ENCODE measurements at regions not wholly inside any gene's neighbourhood (a gene's known extent, or its start where the extent isn't known, plus 50 kb on each side); places are given as distances from the start of the nearest gene placed in this dataset.

- no peak for TF ChIP-seq REST (IDR thresholded peaks at IDR 0.05; ENCODE audit: insufficient read depth in 1 of 2, low read depth in 2 of 2, low read length in 2 of 2)
- TF ChIP-seq POLR2AphosphoS5 (IDR thresholded peaks at IDR 0.05; ENCODE audit: low read depth, low read length) = no peak
- no peak for TF ChIP-seq TAF1 (IDR thresholded peaks at IDR 0.05; ENCODE audit: borderline replicate concordance, insufficient read depth, low read length)
- no peak for TF ChIP-seq FOXP2 (optimal IDR thresholded peaks at IDR 0.05; ENCODE audit: borderline replicate concordance, extremely low read depth, extremely low read length, insufficient read depth)
- no peak for TF ChIP-seq SIN3A (IDR thresholded peaks at IDR 0.05; ENCODE audit: borderline replicate concordance, insufficient read depth, low read length)
Observed at GRCh38 chr1:213719462-213719861, 268.3 kb upstream of the PROX1 start.

GRCh38 chr1:213720032-213720431 is 267.7 kb upstream of the PROX1 start:
- TF ChIP-seq REST (IDR thresholded peaks at IDR 0.05; ENCODE audit: insufficient read depth in 1 of 2, low read depth in 2 of 2, low read length in 2 of 2) (no peak), SIN3A (IDR thresholded peaks at IDR 0.05; ENCODE audit: borderline replicate concordance, insufficient read depth, low read length) (no peak), TAF1 (IDR thresholded peaks at IDR 0.05; ENCODE audit: borderline replicate concordance, insufficient read depth, low read length) (no peak), FOXP2 (optimal IDR thresholded peaks at IDR 0.05; ENCODE audit: borderline replicate concordance, extremely low read depth, extremely low read length, insufficient read depth) (no peak), POLR2AphosphoS5 (IDR thresholded peaks at IDR 0.05; ENCODE audit: low read depth, low read length) (no peak)

GRCh38 chr1:213723187-213723586 is 264.6 kb upstream of the PROX1 start:
- no peak for TF ChIP-seq POLR2AphosphoS5 (IDR thresholded peaks at IDR 0.05; ENCODE audit: low read depth, low read length)
- TF ChIP-seq FOXP2 (optimal IDR thresholded peaks at IDR 0.05; ENCODE audit: borderline replicate concordance, extremely low read depth, extremely low read length, insufficient read depth) = no peak
- no peak for TF ChIP-seq SIN3A (IDR thresholded peaks at IDR 0.05; ENCODE audit: borderline replicate concordance, insufficient read depth, low read length)
- TF ChIP-seq TAF1 (IDR thresholded peaks at IDR 0.05; ENCODE audit: borderline replicate concordance, insufficient read depth, low read length) = no peak
- no peak for TF ChIP-seq REST (IDR thresholded peaks at IDR 0.05; ENCODE audit: insufficient read depth in 1 of 2, low read depth in 2 of 2, low read length in 2 of 2)

- TF ChIP-seq REST (IDR thresholded peaks at IDR 0.05; ENCODE audit: insufficient read depth in 1 of 2, low read depth in 2 of 2, low read length in 2 of 2) (no peak), POLR2AphosphoS5 (IDR thresholded peaks at IDR 0.05; ENCODE audit: low read depth, low read length) (no peak), FOXP2 (optimal IDR thresholded peaks at IDR 0.05; ENCODE audit: borderline replicate concordance, extremely low read depth, extremely low read length, insufficient read depth) (no peak), TAF1 (IDR thresholded peaks at IDR 0.05; ENCODE audit: borderline replicate concordance, insufficient read depth, low read length) (no peak), SIN3A (IDR thresholded peaks at IDR 0.05; ENCODE audit: borderline replicate concordance, insufficient read depth, low read length) (no peak)
Observed at GRCh38 chr1:213724640-213725536, 262.9 kb upstream of the PROX1 start.
